ENCODE measurements at regions not wholly inside any gene's neighbourhood (a gene's known extent, or its start where the extent isn't known, plus 50 kb on each side); places are given as distances from the start of the nearest gene placed in this dataset.

- TF ChIP-seq, protein P1, sequence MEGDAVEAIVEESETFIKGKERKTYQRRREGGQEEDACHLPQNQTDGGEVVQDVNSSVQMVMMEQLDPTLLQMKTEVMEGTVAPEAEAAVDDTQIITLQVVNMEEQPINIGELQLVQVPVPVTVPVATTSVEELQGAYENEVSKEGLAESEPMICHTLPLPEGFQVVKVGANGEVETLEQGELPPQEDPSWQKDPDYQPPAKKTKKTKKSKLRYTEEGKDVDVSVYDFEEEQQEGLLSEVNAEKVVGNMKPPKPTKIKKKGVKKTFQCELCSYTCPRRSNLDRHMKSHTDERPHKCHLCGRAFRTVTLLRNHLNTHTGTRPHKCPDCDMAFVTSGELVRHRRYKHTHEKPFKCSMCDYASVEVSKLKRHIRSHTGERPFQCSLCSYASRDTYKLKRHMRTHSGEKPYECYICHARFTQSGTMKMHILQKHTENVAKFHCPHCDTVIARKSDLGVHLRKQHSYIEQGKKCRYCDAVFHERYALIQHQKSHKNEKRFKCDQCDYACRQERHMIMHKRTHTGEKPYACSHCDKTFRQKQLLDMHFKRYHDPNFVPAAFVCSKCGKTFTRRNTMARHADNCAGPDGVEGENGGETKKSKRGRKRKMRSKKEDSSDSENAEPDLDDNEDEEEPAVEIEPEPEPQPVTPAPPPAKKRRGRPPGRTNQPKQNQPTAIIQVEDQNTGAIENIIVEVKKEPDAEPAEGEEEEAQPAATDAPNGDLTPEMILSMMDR (conservative IDR thresholded peaks at IDR 0.05; ENCODE audit: low read depth, low read length), result no peak
- TF ChIP-seq EZH2phosphoT487 (IDR thresholded peaks at IDR 0.05; ENCODE audit: borderline replicate concordance, low read length), result no peak
Observed at GRCh38 chr17:79159926-79160325, 85.3 kb downstream of the ENGASE start.
